Effector memory CD8-positive, alpha-beta T cell (primary cell): ENCODE measurements at regions not wholly inside any gene's neighbourhood (a gene's known extent, or its start where the extent isn't known, plus 50 kb on each side); places are given as distances from the start of the nearest gene placed in this dataset.
"Not testable (repeated sequence)": the region's sequence is repeated elsewhere in the genome, so short reads cannot be mapped to it uniquely, and the experiment has no call there.

Source experiments
- ATAC-seq: fragments of 150-1000 bp; cut with Tn5 transposase; replicated peaks from 2 replicates; pipeline ENCODE4 v1.10.0; 2021; ENCODE audit warnings: mild to moderate bottlenecking, moderate library complexity
- DNase-seq, 3 experiments: peaks; one replicate each; pipeline ENCODE4 v3.0.0; 2021
- H3K27ac Mint-ChIP-seq, 2 donors: one replicate each; pipeline ENCODE4 v1.8.0; 2022; ENCODE audit warnings: mild to moderate bottlenecking in 2 of 2, mixed read lengths in 2 of 2, moderate library complexity in 2 of 2
- H3K27me3 Mint-ChIP-seq, 2 donors: one replicate each; pipeline ENCODE4 v1.8.0; 2022; ENCODE audit warnings: mixed read lengths in 2 of 2
- H3K36me3 Mint-ChIP-seq: one replicate; pipeline ENCODE4 v1.8.0; 2022; ENCODE audit warnings: mild to moderate bottlenecking, moderate library complexity, mixed read lengths; ENCODE audit not compliant: insufficient read depth
- H3K4me1 Mint-ChIP-seq, 2 donors: one replicate each; pipeline ENCODE4 v1.8.0; 2022; ENCODE audit warnings: low read depth in 2 of 2, mixed read lengths in 2 of 2
- H3K4me3 Mint-ChIP-seq, 2 donors: one replicate each; pipeline ENCODE4 v1.8.0; 2022; ENCODE audit warnings: mild to moderate bottlenecking in 2 of 2, mixed read lengths in 2 of 2, moderate library complexity in 2 of 2
- H3K9me3 Mint-ChIP-seq, 2 donors: one replicate each; pipeline ENCODE4 v1.8.0; 2022; ENCODE audit warnings: mixed read lengths in 2 of 2

GRCh38 chr1:91207691-91208090 lies 185.9 kb upstream of the ZNF644 start:
- DNase-seq, H3K4me1 Mint-ChIP-seq, ATAC-seq, H3K4me3 Mint-ChIP-seq, H3K27ac Mint-ChIP-seq, H3K9me3 Mint-ChIP-seq, H3K36me3 Mint-ChIP-seq: not testable (repeated sequence)
- H3K27me3 Mint-ChIP-seq = peaks cover 35 to 49% of the 10 kb centered on the region in 2 donors

GRCh38 chr1:91204150-91204549 lies 182.3 kb upstream of the ZNF644 start:
- H3K4me3 Mint-ChIP-seq, H3K36me3 Mint-ChIP-seq, H3K4me1 Mint-ChIP-seq, H3K27ac Mint-ChIP-seq, ATAC-seq, H3K9me3 Mint-ChIP-seq, DNase-seq: not testable (repeated sequence)
- H3K27me3 Mint-ChIP-seq = peaks cover 44 to 60% of the 10 kb centered on the region in 2 donors

GRCh38 chr1:91201694-91202093 lies 179.9 kb upstream of the ZNF644 start:
- Mint-ChIP-seq H3K27ac (no peak overlapping the region), H3K4me3 (no peak overlapping the region), H3K36me3 (no peaks in the 10 kb centered on the region), H3K27me3 (peaks cover 47 to 50% of the 10 kb centered on the region in 2 donors), H3K9me3 (no peaks in the 10 kb centered on the region), H3K4me1 (no peaks in the 10 kb centered on the region)
- ATAC-seq (no peak), DNase-seq (no peak)

GRCh38 chr1:91201176-91201575 lies 179.3 kb upstream of the ZNF644 start:
- no peak for DNase-seq
- no peak overlapping the region for H3K27ac Mint-ChIP-seq
- H3K4me3 Mint-ChIP-seq = no peak overlapping the region
- peaks cover 41 to 45% of the 10 kb centered on the region in 2 donors for H3K27me3 Mint-ChIP-seq
- H3K9me3 Mint-ChIP-seq = no peaks in the 10 kb centered on the region
- no peak for ATAC-seq
- no peaks in the 10 kb centered on the region for H3K4me1 Mint-ChIP-seq
- H3K36me3 Mint-ChIP-seq = no peaks in the 10 kb centered on the region

GRCh38 chr1:91200675-91201074 lies 178.8 kb upstream of the ZNF644 start:
- DNase-seq (no peak), ATAC-seq (no peak)
- peaks cover 40 to 44% of the 10 kb centered on the region in 2 donors for H3K27me3 Mint-ChIP-seq
- no peak overlapping the region for H3K27ac Mint-ChIP-seq
- H3K36me3 Mint-ChIP-seq = no peaks in the 10 kb centered on the region
- H3K4me1 Mint-ChIP-seq = no peaks in the 10 kb centered on the region
- H3K4me3 Mint-ChIP-seq = no peak overlapping the region
- no peaks in the 10 kb centered on the region for H3K9me3 Mint-ChIP-seq

- H3K4me3 Mint-ChIP-seq = no peak overlapping the region
- no peaks in the 10 kb centered on the region for H3K9me3 Mint-ChIP-seq
- H3K4me1 Mint-ChIP-seq = no peaks in the 10 kb centered on the region
- H3K27me3 Mint-ChIP-seq = peaks cover 40 to 41% of the 10 kb centered on the region in 2 donors
- ATAC-seq (no peak), DNase-seq (no peak)
- H3K27ac Mint-ChIP-seq = no peak overlapping the region
- H3K36me3 Mint-ChIP-seq = no peaks in the 10 kb centered on the region
Observed at GRCh38 chr1:91199988-91200387, 178.2 kb upstream of the ZNF644 start.

GRCh38 chr1:91190996-91191395 lies 169.2 kb upstream of the ZNF644 start:
- no peaks in the 10 kb centered on the region for H3K9me3 Mint-ChIP-seq
- no peak overlapping the region for H3K4me3 Mint-ChIP-seq
- no peak overlapping the region for H3K27ac Mint-ChIP-seq
- H3K36me3 Mint-ChIP-seq = no peaks in the 10 kb centered on the region
- DNase-seq (no peak), ATAC-seq (no peak)
- no peaks in the 10 kb centered on the region for H3K4me1 Mint-ChIP-seq
- H3K27me3 Mint-ChIP-seq = peaks cover 43 to 46% of the 10 kb centered on the region in 2 donors

GRCh38 chr1:91189096-91189495 lies 167.3 kb upstream of the ZNF644 start:
- Mint-ChIP-seq H3K27ac (no peak overlapping the region), H3K4me1 (no peaks in the 10 kb centered on the region), H3K36me3 (no peaks in the 10 kb centered on the region), H3K27me3 (peaks cover 49 to 53% of the 10 kb centered on the region in 2 donors), H3K9me3 (peaks cover 0 to 7% of the 10 kb centered on the region in 2 donors), H3K4me3 (no peak overlapping the region)
- ATAC-seq (no peak), DNase-seq (no peak)

GRCh38 chr1:91182807-91183206 lies 161.0 kb upstream of the ZNF644 start:
- not testable (repeated sequence) for H3K36me3 Mint-ChIP-seq, DNase-seq, H3K27ac Mint-ChIP-seq, H3K9me3 Mint-ChIP-seq, H3K4me3 Mint-ChIP-seq, H3K4me1 Mint-ChIP-seq, ATAC-seq
- peaks cover 20 to 36% of the 10 kb centered on the region in 2 donors for H3K27me3 Mint-ChIP-seq

GRCh38 chr1:91176250-91176649 lies 154.4 kb upstream of the ZNF644 start:
- Mint-ChIP-seq H3K4me1 (peaks cover 0 to 3% of the 10 kb centered on the region in 2 donors), H3K4me3 (no peak overlapping the region), H3K36me3 (no peaks in the 10 kb centered on the region), H3K27ac (no peak overlapping the region), H3K27me3 (peaks cover 44 to 76% of the 10 kb centered on the region in 2 donors), H3K9me3 (no peaks in the 10 kb centered on the region)
- DNase-seq = no peak
- ATAC-seq = no peak

GRCh38 chr1:91174734-91175133 lies 152.9 kb upstream of the ZNF644 start:
- Mint-ChIP-seq H3K27me3 (peaks cover 45 to 83% of the 10 kb centered on the region in 2 donors), H3K4me3 (no peak overlapping the region), H3K27ac (no peak overlapping the region), H3K4me1 (peaks cover 0 to 3% of the 10 kb centered on the region in 2 donors), H3K9me3 (no peaks in the 10 kb centered on the region), H3K36me3 (no peaks in the 10 kb centered on the region)
- ATAC-seq = no peak
- no peak for DNase-seq

- no peaks in the 10 kb centered on the region for H3K9me3 Mint-ChIP-seq
- peaks cover 0 to 3% of the 10 kb centered on the region in 2 donors for H3K4me1 Mint-ChIP-seq
- no peaks in the 10 kb centered on the region for H3K36me3 Mint-ChIP-seq
- peaks cover 45 to 75% of the 10 kb centered on the region in 2 donors for H3K27me3 Mint-ChIP-seq
- DNase-seq = no peak
- H3K4me3 Mint-ChIP-seq = no peak overlapping the region
- no peak for ATAC-seq
- H3K27ac Mint-ChIP-seq = no peak overlapping the region
Observed at GRCh38 chr1:91173346-91173890, 151.6 kb upstream of the ZNF644 start.

- Mint-ChIP-seq H3K27me3 (peaks cover 45 to 76% of the 10 kb centered on the region in 2 donors), H3K27ac (no peak overlapping the region), H3K36me3 (no peaks in the 10 kb centered on the region), H3K9me3 (no peaks in the 10 kb centered on the region), H3K4me3 (no peak overlapping the region), H3K4me1 (peaks cover 0 to 3% of the 10 kb centered on the region in 2 donors)
- no peak for DNase-seq
- no peak for ATAC-seq
Observed at GRCh38 chr1:91172541-91172940, 150.7 kb upstream of the ZNF644 start.

- H3K27me3 Mint-ChIP-seq = peaks cover 38 to 75% of the 10 kb centered on the region in 2 donors
- no peak overlapping the region for H3K4me3 Mint-ChIP-seq
- H3K27ac Mint-ChIP-seq = no peak overlapping the region
- H3K4me1 Mint-ChIP-seq = peaks cover 0 to 3% of the 10 kb centered on the region in 2 donors
- no peak for ATAC-seq
- H3K9me3 Mint-ChIP-seq = no peaks in the 10 kb centered on the region
- peaks cover under 1% of the 10 kb centered on the region for H3K36me3 Mint-ChIP-seq
- no peak for DNase-seq
Observed at GRCh38 chr1:91171898-91172297, 150.1 kb upstream of the ZNF644 start.
